ENCODE measurements at regions not wholly inside any gene's neighbourhood (a gene's known extent, or its start where the extent isn't known, plus 50 kb on each side); places are given as distances from the start of the nearest gene placed in this dataset.

DNA sequence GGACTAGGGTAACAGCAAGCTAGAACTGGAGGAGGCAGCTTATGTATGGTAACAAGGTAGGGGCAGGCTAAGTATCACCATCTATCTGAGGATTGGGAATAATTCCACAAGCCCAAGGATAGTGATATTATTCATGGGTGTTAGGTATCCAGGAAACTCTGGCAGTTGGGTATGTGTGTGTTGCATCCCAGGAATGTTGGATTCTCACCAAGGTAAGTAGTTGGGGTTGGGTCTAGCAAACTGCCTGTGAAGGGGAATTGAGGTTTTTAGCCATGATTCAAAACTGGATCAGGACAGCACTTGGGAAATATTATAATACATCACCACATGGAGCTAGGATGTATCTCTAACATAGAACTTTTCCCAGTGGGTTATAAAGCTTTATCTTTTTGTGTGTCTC lies 626.4 kb upstream of the GOLIM4 start:
- TF ChIP-seq, protein P1, sequence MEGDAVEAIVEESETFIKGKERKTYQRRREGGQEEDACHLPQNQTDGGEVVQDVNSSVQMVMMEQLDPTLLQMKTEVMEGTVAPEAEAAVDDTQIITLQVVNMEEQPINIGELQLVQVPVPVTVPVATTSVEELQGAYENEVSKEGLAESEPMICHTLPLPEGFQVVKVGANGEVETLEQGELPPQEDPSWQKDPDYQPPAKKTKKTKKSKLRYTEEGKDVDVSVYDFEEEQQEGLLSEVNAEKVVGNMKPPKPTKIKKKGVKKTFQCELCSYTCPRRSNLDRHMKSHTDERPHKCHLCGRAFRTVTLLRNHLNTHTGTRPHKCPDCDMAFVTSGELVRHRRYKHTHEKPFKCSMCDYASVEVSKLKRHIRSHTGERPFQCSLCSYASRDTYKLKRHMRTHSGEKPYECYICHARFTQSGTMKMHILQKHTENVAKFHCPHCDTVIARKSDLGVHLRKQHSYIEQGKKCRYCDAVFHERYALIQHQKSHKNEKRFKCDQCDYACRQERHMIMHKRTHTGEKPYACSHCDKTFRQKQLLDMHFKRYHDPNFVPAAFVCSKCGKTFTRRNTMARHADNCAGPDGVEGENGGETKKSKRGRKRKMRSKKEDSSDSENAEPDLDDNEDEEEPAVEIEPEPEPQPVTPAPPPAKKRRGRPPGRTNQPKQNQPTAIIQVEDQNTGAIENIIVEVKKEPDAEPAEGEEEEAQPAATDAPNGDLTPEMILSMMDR (IDR thresholded peaks at IDR 0.05): no peak
- Histone ChIP-seq H3K27ac (no peak overlapping the region), H3K79me2 (no peaks in the 10 kb centered on the region), H2AFZ (no peak overlapping the region), H3K4me3 (ENCODE audit: low read depth, low read length) (no peak overlapping the region), H3K9ac (no peak overlapping the region), H3K4me1 (no peaks in the 10 kb centered on the region), H3K36me3 (ENCODE audit: control insufficient read depth, insufficient read depth, low read length) (no peaks in the 10 kb centered on the region), H3K9me3 (ENCODE audit: control insufficient read depth, low read length) (no peaks in the 10 kb centered on the region), H3K4me2 (ENCODE audit: low read length) (no peak overlapping the region), H3K27me3 (ENCODE audit: control insufficient read depth, insufficient read depth, low read length) (no peaks in the 10 kb centered on the region)

- Histone ChIP-seq H3K79me2 (no peaks in the 10 kb centered on the region), H3K36me3 (ENCODE audit: control insufficient read depth, insufficient read depth, low read length) (no peaks in the 10 kb centered on the region), H3K4me1 (no peaks in the 10 kb centered on the region), H2AFZ (no peak overlapping the region), H3K9me3 (ENCODE audit: control insufficient read depth, low read length) (no peaks in the 10 kb centered on the region), H3K4me2 (ENCODE audit: low read length) (no peak overlapping the region), H3K27ac (no peak overlapping the region), H3K4me3 (ENCODE audit: low read depth, low read length) (no peak overlapping the region), H3K9ac (no peak overlapping the region), H3K27me3 (ENCODE audit: control insufficient read depth, insufficient read depth, low read length) (no peaks in the 10 kb centered on the region)
- TF ChIP-seq, protein P1 (IDR thresholded peaks at IDR 0.05): no peak
Observed at GRCh38 chr3:168714609-168715240, 619.0 kb upstream of the GOLIM4 start.

- no peaks in the 10 kb centered on the region for H3K27me3 ChIP-seq (ENCODE audit: control insufficient read depth, insufficient read depth, low read length)
- H3K9ac ChIP-seq: no peak overlapping the region
- no peak overlapping the region for H3K4me2 ChIP-seq (ENCODE audit: low read length)
- H3K4me3 ChIP-seq (ENCODE audit: low read depth, low read length): no peak overlapping the region
- no peaks in the 10 kb centered on the region for H3K4me1 ChIP-seq
- H3K79me2 ChIP-seq: no peaks in the 10 kb centered on the region
- H3K9me3 ChIP-seq (ENCODE audit: control insufficient read depth, low read length): no peaks in the 10 kb centered on the region
- TF ChIP-seq, protein P1 (IDR thresholded peaks at IDR 0.05): no peak
- H2AFZ ChIP-seq: no peak overlapping the region
- H3K27ac ChIP-seq: no peak overlapping the region
- H3K36me3 ChIP-seq (ENCODE audit: control insufficient read depth, insufficient read depth, low read length): no peaks in the 10 kb centered on the region
Observed at GRCh38 chr3:168709073-168709472, 613.3 kb upstream of the GOLIM4 start.

DNA sequence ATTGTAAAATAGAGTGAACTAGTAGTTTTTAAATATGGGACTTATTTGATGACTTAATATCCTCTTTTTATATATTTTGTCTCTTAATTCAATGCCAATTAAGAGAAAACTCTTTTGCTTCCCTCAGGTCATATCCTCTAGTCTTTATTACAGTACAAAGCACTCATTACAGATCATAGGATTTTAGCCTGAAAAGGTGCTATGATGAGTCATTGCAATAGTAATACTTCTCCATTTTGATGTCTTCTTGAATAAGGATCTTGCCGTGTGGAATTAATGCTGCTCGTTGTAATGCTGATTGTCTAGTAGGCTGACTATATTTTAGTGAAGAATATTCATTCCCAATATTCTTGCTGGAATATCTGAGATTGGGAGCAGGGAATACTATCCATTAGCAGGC lies 612.2 kb upstream of the GOLIM4 start:
- TF ChIP-seq, protein P1 (IDR thresholded peaks at IDR 0.05): no peak
- no peak overlapping the region for H2AFZ ChIP-seq
- H3K79me2 ChIP-seq: no peaks in the 10 kb centered on the region
- no peak overlapping the region for H3K4me3 ChIP-seq (ENCODE audit: low read depth, low read length)
- no peak overlapping the region for H3K4me2 ChIP-seq (ENCODE audit: low read length)
- no peak overlapping the region for H3K27ac ChIP-seq
- H3K4me1 ChIP-seq: no peaks in the 10 kb centered on the region
- no peaks in the 10 kb centered on the region for H3K9me3 ChIP-seq (ENCODE audit: control insufficient read depth, low read length)
- H3K9ac ChIP-seq: no peak overlapping the region
- no peaks in the 10 kb centered on the region for H3K36me3 ChIP-seq (ENCODE audit: control insufficient read depth, insufficient read depth, low read length)
- H3K27me3 ChIP-seq (ENCODE audit: control insufficient read depth, insufficient read depth, low read length): no peaks in the 10 kb centered on the region

- no peaks in the 10 kb centered on the region for H3K4me1 ChIP-seq
- H3K9me3 ChIP-seq (ENCODE audit: control insufficient read depth, low read length): no peaks in the 10 kb centered on the region
- H3K4me3 ChIP-seq (ENCODE audit: low read depth, low read length): no peak overlapping the region
- no peak overlapping the region for H2AFZ ChIP-seq
- no peak overlapping the region for H3K27ac ChIP-seq
- H3K4me2 ChIP-seq (ENCODE audit: low read length): no peak overlapping the region
- H3K36me3 ChIP-seq (ENCODE audit: control insufficient read depth, insufficient read depth, low read length): no peaks in the 10 kb centered on the region
- TF ChIP-seq, protein P1 (IDR thresholded peaks at IDR 0.05): no peak
- H3K9ac ChIP-seq: no peak overlapping the region
- H3K79me2 ChIP-seq: no peaks in the 10 kb centered on the region
- H3K27me3 ChIP-seq (ENCODE audit: control insufficient read depth, insufficient read depth, low read length): no peaks in the 10 kb centered on the region
Observed at GRCh38 chr3:168705412-168705811, 609.7 kb upstream of the GOLIM4 start.

All from parathyroid adenoma (tissue), 2 donors.